ENCODE measurements at regions not wholly inside any gene's neighbourhood (a gene's known extent, or its start where the extent isn't known, plus 50 kb on each side); places are given as distances from the start of the nearest gene placed in this dataset.

DNA sequence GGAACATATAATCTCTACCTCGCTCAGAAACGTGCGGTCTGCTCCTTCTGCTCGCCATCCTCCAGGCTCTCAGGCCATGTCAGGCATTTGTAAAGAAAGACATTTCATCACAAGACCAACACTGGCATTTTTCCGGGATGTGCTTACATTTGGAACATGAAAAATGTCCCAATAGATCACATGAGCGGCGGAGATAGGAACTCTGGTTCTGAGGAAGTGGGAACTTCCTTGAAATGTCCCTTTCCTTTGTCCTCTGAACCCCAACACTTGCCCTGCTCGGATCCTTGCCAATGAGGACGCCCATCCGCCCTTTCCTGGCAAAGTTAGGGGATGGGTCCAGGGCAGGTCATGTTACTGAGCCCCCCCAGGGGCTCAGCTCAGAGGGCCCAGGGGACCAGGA lies 130.5 kb downstream of the MAF start:
- FAIRE-seq (no peak), ATAC-seq (no peak), DNase-seq (ENCODE audit: extremely low read depth in 1 of 4, low spot score in 3 of 4) (no peak)
- Histone ChIP-seq H3K9me1 (ENCODE audit: control insufficient read depth, insufficient read depth, low read length) (no peaks in the 10 kb centered on the region), H3K4me2 (ENCODE audit: insufficient read depth, low read length) (no peak overlapping the region), H3K27ac (ENCODE audit: extremely low read depth, low read depth, low read length) (no peak overlapping the region), H3K4me1 (replicated peaks in 1 of 2; ENCODE audit: control insufficient read depth in 2 of 2, insufficient read depth in 2 of 2, low read length in 2 of 2) (no peaks in the 10 kb centered on the region), H3K4me3 (no peak overlapping the region), H3K36me3 (ENCODE audit: control insufficient read depth, insufficient read depth, low read length) (no peaks in the 10 kb centered on the region), H3K9me3 (replicated peaks; ENCODE audit: control insufficient read depth, insufficient read depth, low read depth, low read length) (no peaks in the 10 kb centered on the region), H3K27me3 (ENCODE audit: control insufficient read depth in 2 of 2, insufficient read depth in 2 of 2, low read length in 2 of 2) (peaks cover 3 to 14% of the 10 kb centered on the region in 2 experiments; a peak in 2 of 5 replicates), H3K9ac (ENCODE audit: insufficient read depth in 1 of 2, low read depth in 2 of 2, low read length in 2 of 2) (no peak overlapping the region), H4K20me1 (replicated peaks; ENCODE audit: control insufficient read depth, insufficient read depth, low read length) (no peaks in the 10 kb centered on the region), H2AFZ (ENCODE audit: low read depth, low read length) (no peak overlapping the region), H3K79me2 (ENCODE audit: control insufficient read depth, insufficient read depth, low read length) (no peaks in the 10 kb centered on the region)
- POLR2A ChIA-PET, result interaction anchor here (0.5 to 1.3 kb wide), 2 partner anchors 10 to 519 kb away, joined by 3 to 4 read pairs; no protein-coding TSS in a partner anchor
- WGBS (ENCODE audit: insufficient coverage, low coverage, missing lambda C conversion rate), result 4% methylated on average over 10 of the region's 10 CpGs
- CTCF ChIA-PET (ENCODE audit: low intra/inter-chr PET ratio), result no interaction called here
- TF ChIP-seq ZBTB7A (IDR thresholded peaks at IDR 0.05; ENCODE audit: borderline replicate concordance, control insufficient read depth, low read depth, low read length) (no peak), MYBL2 (IDR thresholded peaks at IDR 0.05; ENCODE audit: low read depth) (no peak), MYBL2 (CRISPR knock-in tag; IDR thresholded peaks at IDR 0.05; ENCODE audit: borderline replicate concordance) (no peak)
- TF ChIP-seq, protein P1, sequence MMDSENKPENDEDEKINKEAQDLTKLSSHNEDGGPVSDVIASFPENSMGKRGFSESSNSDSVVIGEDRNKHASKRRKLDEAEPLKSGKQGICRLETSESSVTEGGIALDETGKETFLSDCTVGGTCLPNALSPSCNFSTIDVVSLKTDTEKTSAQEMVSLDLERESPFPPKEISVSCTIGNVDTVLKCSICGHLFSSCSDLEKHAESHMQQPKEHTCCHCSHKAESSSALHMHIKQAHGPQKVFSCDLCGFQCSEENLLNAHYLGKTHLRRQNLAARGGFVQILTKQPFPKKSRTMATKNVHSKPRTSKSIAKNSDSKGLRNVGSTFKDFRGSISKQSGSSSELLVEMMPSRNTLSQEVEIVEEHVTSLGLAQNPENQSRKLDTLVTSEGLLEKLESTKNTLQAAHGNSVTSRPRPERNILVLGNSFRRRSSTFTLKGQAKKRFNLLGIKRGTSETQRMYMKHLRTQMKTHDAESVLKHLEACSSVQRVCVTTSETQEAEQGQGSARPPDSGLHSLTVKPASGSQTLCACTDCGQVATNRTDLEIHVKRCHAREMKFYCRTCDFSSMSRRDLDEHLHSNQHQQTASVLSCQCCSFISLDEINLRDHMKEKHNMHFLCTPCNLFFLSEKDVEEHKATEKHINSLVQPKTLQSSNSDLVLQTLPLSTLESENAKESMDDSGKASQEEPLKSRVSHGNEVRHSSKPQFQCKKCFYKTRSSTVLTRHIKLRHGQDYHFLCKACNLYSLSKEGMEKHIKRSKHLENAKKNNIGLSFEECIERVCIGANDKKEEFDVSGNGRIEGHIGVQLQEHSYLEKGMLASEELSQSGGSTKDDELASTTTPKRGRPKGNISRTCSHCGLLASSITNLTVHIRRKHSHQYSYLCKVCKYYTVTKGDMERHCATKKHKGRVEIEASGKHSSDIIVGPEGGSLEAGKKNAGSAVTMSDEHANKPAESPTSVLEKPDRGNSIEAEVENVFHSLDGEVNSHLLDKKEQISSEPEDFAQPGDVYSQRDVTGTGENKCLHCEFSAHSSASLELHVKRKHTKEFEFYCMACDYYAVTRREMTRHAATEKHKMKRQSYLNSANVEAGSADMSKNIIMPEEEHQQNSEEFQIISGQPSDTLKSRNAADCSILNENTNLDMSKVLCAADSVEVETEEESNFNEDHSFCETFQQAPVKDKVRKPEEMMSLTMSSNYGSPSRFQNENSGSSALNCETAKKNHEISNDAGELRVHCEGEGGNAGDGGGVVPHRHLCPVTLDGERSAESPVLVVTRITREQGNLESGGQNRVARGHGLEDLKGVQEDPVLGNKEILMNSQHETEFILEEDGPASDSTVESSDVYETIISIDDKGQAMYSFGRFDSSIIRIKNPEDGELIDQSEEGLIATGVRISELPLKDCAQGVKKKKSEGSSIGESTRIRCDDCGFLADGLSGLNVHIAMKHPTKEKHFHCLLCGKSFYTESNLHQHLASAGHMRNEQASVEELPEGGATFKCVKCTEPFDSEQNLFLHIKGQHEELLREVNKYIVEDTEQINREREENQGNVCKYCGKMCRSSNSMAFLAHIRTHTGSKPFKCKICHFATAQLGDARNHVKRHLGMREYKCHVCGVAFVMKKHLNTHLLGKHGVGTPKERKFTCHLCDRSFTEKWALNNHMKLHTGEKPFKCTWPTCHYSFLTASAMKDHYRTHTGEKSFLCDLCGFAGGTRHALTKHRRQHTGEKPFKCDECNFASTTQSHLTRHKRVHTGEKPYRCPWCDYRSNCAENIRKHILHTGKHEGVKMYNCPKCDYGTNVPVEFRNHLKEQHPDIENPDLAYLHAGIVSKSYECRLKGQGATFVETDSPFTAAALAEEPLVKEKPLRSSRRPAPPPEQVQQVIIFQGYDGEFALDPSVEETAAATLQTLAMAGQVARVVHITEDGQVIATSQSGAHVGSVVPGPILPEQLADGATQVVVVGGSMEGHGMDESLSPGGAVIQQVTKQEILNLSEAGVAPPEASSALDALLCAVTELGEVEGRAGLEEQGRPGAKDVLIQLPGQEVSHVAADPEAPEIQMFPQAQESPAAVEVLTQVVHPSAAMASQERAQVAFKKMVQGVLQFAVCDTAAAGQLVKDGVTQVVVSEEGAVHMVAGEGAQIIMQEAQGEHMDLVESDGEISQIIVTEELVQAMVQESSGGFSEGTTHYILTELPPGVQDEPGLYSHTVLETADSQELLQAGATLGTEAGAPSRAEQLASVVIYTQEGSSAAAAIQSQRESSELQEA (IDR thresholded peaks at IDR 0.05; ENCODE audit: low read depth), result no peak
- intact Hi-C loops (cut with micrococcal nuclease), result no loop called here
- BruUV-seq (replicated peaks), result no TSS peak
- in situ Hi-C loops (cut with MboI), result no loop called here
